ENCODE measurements at regions not wholly inside any gene's neighbourhood (a gene's known extent, or its start where the extent isn't known, plus 50 kb on each side); places are given as distances from the start of the nearest gene placed in this dataset.

DNA sequence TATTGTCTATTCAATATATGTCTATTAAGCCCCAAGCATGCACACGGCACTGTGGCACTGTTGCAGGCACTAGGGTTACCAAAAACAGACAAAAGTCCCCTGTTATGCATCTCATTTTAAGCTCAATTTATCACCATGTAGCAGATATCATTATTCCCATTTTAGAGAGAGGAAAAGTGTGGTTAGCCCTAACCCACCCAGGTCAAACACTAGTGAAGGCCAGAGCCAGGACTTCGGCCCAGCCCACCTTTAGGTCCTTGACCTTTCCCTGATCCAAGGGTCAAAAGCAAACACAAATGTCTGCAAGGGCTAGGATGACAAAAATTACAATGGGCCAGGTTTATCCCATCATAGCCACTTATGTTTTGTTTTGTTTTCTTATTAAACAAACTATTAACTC is 130.3 kb upstream of the NUDT7 start:
- no peak for DNase-seq (ENCODE audit: low read depth)

DNA sequence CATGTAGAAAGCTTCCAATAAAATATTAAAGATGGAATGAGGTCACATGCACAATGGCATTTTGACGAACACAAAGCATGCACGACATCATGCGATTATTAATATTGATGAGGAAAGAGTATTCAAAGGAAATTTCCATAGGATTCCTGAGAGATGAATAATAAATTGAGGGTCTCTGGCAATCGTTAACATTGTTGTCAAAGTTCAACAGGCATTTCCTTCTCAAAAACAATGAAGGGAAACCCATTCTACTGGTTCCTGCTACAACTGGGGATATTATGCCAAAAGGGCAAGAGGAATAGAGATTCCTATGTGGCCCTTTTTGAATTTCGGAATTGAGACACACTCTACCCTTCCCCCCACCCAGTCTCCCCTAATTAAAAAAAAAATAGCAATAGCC is 128.3 kb upstream of the NUDT7 start:
- DNase-seq (ENCODE audit: low read depth): no peak

DNA sequence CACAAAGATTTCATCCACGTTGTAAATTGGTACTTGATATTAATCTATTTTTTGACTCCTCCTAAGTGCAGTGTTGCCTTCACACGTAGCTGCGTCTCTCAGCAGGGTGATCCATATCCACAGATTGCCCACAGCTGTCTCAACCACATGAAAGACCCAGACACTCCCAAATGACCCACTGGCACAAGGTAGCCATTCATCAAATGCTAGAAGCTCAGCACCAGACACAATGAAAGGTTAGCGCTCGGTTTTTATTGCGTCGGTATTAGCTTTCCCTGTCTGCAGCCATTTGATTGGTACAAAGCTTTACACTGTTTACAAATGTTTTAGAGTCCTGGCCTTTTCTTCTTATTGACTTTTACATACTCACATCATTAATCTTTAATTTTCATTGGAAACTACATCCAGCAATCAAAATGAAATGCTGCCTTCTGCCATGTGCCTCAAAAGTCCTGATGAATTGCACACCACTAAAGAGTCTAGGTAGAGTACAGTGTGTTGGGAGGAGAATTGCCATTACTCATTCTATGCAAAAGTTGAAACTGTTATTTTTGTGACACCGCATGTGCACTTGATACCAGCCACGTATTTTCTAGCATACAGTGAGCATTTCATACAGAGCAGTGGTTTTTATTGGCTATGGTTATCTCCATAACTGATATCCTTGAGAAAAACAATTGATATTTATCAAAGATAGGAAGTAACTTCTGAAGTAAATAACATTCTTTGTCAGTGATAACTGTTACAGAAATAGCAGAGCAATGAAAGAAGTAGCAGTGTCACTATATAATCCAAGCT is 127.3 kb upstream of the NUDT7 start:
- DNase-seq (ENCODE audit: low read depth): no peak

DNA sequence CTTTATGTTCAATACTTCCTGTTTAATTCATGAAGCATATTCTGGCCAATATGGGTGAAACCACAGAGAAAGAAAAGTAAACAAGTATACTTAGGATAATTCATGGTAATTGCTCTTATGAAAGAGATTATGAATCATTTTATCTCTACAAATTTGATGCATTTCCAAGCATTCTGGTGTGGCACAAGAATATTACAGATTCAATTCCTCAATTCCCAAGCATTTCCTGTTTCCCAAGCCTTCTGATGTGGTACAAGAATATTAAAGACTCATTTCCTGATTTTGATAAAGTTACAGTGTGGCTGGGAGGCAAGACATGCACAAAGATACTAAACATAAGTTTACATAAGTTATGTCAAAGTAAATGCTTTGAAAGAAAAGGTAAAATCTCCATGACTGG is 126.1 kb upstream of the NUDT7 start:
- DNase-seq (ENCODE audit: low read depth): no peak

DNA sequence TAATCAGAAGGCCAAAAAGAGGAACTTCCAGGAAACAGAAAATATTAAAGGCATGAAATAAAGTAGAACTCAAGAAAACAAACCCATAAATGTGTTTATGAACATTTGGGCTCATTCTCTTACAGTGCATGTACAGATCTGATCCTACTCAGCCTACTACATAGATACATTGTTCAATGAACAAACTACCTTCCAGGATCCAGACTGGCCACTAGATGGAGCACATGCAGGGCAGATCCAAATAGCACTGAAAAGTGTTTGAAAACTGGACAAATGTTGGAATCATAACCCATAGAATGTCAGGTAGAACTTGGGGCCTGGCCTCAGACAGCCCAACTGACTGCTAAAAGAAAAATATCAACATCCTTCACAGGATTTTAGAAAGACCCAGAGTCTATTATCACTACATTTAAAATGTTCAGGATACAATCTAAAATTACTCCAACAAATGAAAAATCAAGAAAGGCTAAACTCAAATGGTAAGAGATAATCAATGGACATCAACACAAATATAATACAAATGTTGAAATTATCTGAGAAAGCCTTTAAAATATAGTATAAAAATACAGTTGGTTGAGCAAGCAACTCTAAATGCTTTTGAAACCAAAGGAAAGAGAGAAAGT is 122.4 kb upstream of the NUDT7 start:
- DNase-seq (ENCODE audit: low read depth): no peak

DNA sequence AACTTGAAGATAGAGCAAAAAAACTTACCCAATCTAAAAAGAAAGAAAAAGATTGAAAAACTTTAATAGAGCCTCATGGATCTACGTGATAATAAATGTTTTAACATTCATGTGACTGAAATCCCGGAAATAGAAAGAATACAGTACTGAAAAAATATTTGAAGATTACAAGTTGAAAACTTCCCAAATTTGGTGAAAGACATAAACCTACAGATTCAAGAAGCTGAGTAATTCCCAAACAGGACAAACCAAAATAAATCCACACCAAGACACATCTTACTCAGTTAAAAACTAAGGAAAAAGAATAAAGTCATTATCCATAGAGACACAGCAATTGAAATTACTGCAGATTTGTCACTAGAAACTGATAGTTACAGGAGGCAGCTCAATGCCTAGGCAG is 121.8 kb upstream of the NUDT7 start:
- DNase-seq (ENCODE audit: low read depth): no peak

DNA sequence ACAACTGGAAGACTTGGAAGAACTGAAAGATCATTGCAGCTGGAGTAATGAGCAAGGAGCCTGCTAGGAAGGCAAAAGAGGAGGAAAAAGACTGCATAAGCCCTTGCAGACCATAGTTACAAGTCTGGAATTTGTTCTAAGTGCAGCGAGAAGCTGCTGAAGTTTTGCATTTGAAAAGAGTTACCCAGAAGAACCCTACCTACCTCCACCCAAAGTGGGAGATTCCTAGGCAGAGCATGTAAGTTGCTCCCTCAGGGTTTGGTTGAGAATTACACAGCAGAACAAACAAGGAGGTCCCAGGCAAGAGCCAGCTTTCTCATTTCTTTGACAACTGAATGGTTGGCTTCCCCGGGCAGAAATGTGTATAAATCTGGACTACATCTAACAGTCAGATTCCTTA is 118.7 kb upstream of the NUDT7 start:
- DNase-seq (ENCODE audit: low read depth): no peak

DNA sequence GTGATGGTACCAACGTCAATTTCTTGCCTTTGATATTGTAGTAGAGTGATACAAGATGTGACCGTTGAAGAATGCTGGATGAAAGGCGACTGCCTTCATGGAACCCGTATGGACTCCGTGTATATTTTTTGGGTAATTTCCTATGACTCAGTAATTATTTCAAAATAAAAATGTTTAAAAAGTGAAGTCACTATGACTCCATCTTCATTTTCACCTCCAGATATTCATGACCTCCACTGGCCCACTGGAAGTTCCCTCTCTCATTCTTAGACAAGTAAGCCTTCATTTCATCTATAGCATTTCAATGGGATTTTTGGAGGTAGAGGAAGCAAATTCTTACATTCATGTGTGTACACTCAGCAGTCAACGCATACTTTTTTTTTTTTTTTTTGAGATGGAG is 111.8 kb upstream of the NUDT7 start:
- DNase-seq (ENCODE audit: low read depth): no peak

DNA sequence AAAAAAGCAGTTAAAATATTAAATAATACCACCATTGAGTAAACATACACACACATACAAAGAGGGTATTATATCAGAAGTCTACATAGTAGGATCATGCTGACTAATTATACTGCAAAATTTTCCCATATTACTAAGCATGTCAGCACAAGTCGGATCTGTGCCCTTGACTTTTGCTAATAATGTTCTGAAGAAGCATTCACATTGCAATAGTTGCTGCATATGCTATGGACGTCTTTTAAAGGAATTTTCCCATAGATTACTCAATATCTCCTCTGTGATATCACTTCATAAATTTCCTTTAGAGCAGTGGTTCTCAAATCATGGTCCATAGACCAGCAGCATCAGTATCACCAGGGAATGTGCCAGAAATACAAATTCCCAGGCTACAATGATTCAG is 110.9 kb upstream of the NUDT7 start:
- DNase-seq (ENCODE audit: low read depth): no peak

DNA sequence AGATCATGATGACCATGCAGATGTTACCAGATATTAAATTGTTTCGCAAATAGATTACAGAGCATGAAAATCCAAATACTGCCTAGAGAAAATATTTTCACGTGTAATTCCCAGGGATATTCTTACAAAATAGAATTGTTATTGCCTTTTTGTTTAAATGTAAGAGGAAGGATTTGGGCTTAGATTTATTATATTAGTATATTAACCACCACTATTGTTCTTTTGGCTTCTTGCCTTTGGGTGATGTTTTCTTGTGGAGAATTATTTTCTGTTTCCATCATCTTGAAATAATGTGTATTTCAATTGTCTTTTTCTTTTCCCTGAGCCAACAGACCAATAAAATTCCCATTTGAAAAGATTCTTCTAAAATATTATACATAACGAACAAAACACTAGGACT is 109.7 kb upstream of the NUDT7 start:
- no peak for DNase-seq (ENCODE audit: low read depth)

DNA sequence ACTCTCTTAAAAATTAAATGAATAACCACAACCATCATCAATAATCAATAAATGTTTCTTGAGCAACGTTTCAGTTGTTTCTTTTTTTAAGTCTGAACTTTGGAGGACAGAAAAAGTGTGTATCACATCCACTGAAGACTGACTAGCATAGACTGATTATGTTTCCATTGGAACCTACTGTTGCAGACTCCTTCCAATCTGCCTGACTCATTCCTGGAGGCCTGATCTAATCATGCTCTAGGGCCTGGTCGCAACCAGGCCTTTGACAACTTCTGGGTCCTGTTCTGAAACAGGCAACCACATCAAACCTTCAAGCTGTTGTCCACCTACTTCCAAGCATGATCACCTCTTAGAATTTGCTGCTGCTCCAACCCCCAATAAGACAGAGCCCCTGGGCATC is 109.2 kb upstream of the NUDT7 start:
- DNase-seq (ENCODE audit: low read depth): no peak

DNA sequence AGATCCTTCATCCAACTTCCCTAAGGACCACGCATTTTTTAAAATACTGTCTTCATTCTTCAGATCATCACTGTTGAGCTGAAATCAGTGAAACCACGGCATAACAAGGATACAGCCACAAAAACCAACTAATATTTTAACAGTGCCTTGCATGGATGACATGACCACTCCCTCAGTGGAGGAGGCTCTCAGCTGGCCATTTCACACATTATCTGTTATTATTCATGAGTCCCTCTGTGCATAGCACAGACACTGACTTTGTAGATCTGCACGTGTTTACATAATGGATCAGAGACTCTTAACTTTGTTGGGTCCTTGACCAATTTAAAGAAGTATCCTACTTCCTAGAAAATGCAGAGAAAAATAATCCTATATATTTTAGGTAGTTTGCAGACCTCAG is 104.8 kb upstream of the NUDT7 start:
- no peak for DNase-seq (ENCODE audit: low read depth)

DNA sequence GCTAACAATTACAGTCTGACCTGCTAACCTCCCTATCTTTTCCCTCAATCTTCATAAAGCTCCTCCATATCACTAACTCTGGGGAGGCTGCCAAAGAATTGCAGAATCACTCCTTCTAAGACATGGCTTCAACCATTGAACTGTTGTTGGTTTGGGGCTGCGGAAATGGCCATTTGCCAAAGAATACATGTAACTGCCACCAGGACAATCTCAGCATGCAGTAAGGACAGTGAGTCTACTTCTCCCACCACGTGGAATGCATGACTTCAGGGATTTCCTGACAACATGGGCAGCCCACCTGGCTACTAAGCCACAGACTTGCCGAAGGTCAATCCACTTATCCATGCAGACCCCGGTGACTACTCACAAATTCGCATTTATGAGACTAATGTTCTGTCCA is 104.3 kb upstream of the NUDT7 start:
- no peak for DNase-seq (ENCODE audit: low read depth)

DNA sequence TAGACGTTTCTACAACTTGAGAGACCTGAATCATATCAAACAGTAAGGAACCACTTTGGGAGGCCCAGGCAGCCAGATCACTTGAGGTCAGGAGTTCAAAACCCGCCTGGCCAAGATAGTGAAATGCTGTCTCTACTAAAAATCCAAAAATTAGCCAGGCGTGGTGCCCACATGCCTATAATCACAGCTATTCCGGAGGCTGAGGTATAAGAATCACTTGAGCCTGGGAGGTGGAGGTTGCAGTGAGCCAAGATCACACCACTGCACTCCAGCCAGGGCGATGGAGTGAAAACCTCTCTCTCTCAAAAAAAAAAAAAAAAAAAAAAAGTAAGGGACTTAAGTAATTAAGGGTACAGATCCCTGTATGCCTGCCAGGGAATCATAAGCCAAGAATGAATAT is 103.4 kb upstream of the NUDT7 start:
- DNase-seq (ENCODE audit: low read depth): no peak

DNA sequence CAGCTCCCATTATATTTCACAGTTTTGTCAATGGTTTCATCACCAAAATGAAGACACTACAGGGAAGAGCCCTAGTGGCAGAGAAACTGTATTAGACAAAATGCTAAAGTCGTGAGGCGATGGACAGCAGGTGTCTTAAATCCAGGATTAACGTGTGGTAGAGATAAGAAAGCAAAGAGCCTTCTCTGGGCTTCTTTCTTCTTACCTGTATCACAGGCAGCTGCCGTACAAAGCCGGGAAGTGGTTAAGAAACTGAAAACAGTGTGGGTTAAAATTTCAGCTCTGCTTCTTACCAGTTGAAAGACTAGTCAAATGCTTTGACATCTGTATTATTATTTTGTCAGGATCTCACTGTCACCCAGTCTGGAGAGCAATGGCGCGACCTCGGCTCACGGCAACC is 98.2 kb upstream of the NUDT7 start:
- DNase-seq (ENCODE audit: low read depth): no peak

DNA sequence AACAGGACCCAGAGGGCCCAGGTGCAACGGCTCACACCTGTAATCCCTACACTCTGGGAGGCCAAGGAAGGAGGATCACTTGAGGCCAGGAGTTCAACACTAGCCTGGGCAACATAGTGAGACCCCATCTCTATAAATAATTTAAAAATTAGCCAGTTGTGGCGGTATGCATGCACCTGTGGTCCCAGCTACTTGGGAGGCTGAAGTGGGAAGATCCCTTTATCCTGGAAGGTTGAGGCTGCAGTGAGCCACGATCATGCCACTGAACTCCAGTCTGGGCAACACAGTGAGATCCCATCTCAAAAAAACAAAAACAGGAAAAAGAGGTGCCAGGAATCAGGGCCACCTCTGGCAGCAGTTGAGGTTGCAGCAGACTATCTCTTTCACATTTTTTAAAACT is 85.7 kb upstream of the NUDT7 start:
- no peak for DNase-seq (ENCODE audit: low read depth)

DNA sequence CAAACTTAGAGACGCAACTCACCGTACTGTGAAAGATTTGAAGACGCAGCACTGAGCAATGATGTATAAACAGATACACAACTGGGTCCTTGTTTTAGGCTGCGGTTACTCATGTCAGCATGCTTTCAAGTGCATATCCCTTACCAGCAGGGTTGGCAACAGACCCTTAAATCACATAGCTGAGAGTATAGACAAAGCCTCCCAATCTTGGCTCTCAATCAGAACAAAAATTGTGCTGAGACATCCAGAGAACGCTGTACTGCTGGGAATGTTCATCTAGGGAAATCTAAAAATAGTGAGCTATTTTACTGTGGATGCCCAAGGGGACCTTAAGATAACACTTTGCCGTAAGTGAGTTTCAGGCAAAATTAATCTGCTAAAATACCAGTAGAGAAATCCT is 84.4 kb upstream of the NUDT7 start:
- no peak for DNase-seq (ENCODE audit: low read depth)

DNA sequence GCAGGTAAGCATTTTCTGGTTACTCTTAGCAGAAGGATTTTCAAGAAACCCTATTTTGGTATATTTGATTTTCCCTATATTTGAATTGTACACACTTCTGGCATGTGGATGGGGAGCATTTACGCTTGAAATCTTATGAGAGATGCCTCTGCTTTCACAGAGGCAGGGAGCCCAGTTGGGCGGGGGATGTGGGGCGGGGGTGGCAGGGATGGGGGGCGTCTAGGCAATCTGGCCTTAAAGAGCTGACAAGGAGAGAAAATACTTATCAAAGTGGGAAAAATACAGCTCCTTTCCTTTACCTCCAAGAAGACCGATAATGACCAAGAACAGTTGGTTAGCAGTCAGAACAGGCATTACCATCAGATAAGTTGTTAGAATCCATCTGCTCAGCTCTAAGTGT is 79.1 kb upstream of the NUDT7 start:
- no peak for DNase-seq (ENCODE audit: low read depth)

DNA sequence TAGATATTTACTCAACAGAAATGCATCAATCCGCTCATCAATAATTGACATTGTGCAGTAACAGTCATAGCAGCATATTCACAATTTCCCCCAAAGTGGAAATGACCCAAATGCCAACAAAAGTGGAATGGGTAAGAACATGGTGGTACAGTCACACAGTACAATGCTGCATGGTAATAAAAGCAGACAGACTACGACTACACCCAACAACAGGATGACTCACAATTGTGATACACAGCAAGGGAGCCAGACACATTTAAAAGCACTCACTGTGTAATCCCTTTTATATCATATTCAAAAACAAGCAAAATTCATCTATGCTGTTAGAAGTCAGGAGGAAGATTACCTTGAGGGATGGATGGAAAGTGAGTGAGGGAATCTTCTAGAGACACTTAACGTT is 76.5 kb upstream of the NUDT7 start:
- DNase-seq (ENCODE audit: low read depth): no peak

DNA sequence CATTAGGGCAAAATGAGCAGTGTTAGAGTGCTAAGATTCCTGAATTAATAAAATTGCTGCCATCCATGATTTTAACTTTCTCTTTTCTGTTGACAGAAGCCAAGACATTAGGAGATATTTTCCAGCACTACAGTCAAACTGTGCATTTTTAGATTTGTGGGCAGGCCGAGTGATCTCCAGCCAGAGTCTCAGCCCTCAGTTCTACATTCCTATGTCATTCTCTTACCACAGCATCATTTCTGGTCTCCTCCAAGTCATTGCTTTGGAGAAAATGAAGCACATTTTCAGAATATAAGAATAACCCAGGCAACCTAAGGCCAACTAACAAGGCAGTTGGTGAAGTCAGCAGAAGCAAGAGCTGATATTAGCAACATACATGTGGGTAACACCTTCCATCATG is 74.6 kb upstream of the NUDT7 start:
- no peak for DNase-seq (ENCODE audit: low read depth)

DNA sequence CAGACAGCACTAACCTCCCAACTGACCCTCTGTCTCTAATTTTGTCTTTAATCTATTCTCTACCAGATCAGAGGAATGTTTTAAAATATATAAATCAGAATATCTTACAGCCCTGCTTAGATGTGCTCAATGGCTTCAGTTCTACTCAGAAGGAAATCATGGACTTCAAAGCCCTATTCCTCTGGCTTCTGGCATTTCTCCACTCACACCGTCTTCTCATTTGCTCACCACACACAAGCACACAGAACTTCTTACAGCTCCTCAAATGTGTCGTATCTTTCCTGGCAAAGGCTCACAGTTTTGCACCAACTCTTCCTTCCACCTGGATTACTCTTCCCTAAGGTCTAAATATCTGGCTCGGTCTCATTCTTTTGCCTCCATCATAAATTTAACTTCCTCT is 71.6 kb upstream of the NUDT7 start:
- DNase-seq (ENCODE audit: low read depth): no peak

DNA sequence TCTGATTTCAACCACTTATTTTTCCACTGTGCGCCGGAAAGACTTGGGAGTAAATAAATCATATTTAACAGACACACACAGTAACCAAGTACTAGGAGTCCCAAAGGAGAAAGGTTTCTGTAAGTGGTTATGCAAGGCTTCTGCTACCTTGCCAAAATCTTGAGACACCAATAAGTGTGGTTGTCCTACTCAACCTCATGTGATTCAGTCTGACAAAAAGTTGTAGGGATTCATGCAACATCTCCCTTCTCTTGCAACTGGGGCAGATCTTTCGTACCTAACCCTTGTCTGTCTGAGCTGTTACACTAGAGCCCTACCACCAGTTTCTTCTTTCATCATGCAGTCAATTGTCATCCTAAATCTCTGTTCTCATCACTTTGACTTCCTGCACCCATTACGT is 69.9 kb upstream of the NUDT7 start:
- no peak for DNase-seq (ENCODE audit: low read depth)

DNA sequence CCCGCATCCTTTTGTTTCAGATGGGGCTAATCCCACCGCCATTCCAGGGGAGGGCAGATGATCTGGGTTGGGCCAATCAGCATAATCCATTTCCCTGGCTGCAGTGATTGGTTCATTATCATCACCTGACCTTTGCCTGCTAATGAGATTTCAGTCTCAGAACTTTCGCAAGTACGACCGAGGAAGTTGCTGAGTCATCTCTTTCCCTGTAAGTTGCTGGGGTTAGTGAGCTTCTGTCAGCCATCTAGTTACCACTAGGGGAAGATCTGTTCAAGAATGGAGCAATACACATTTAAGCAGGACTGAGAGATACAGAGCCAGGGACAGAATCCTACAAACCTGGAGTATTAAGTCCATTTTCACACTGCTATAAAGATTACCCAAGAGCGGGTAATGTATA is 65.3 kb upstream of the NUDT7 start:
- no peak for DNase-seq (ENCODE audit: low read depth)

DNA sequence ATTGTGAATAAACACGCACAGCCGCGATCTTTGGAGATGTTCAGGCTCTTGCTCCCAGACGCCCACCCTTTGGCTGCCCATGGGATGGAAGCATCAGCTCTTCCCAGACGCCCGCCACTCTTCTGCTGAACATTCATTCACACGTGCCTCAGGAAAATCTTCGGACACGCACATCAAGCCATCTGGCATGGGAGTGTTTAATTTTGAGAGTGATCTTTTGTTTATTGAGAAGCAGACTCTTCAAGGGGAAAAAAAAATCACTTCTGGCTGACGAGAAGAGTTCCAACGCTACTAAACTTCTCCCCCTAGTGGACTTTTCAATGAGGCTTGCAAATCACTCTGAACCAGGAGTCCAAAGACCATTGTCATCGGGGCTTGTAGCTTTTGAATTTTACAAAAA is 62.0 kb upstream of the NUDT7 start:
- peak; percentile 23 for DNase-seq (ENCODE audit: low read depth)

Data from fibroblast of the conjunctiva (primary cell).